Activated CD8-positive, alpha-beta T cell treated with anti-CD3 and anti-CD28 coated beads for 36 hours (primary cell): ENCODE measurements at regions not wholly inside any gene's neighbourhood (a gene's known extent, or its start where the extent isn't known, plus 50 kb on each side); places are given as distances from the start of the nearest gene placed in this dataset.

Experiments used
- ATAC-seq: fragments of 200-7000 bp; cut with Tn5 transposase; one replicate; pipeline ENCODE4 v1.10.0; 2021; ENCODE audit warnings: mild to moderate bottlenecking, moderate library complexity
- CTCF ChIA-PET: fragments of 350-600 bp; sonication (Branson Sonifier 250); formaldehyde crosslinking; loops from one replicate; lab custom pipeline; 2021; ENCODE audit warnings: antibody characterized with exemption; lab: Charles Lee
- POLR2A ChIA-PET: fragments of 350-600 bp; sonication (Branson Sonifier 250); formaldehyde crosslinking; loops from one replicate; lab custom pipeline; 2021; ENCODE audit warnings: antibody characterized with exemption; lab: Charles Lee
- DNase-seq: peaks from one replicate; pipeline ENCODE4 v3.0.0-alpha.2; 2020
- H3K27ac Mint-ChIP-seq: one replicate; pipeline ENCODE4 v1.8.0; 2021; ENCODE audit warnings: mild to moderate bottlenecking, mixed read lengths
- H3K27me3 Mint-ChIP-seq: one replicate; pipeline ENCODE4 v1.8.0; 2021; ENCODE audit warnings: mixed read lengths
- H3K36me3 Mint-ChIP-seq: one replicate; pipeline ENCODE4 v1.8.0; 2021; ENCODE audit warnings: low read depth, mixed read lengths
- H3K4me1 Mint-ChIP-seq: one replicate; pipeline ENCODE4 v1.8.0; 2021; ENCODE audit warnings: low read depth, mixed read lengths
- H3K4me3 Mint-ChIP-seq: one replicate; pipeline ENCODE4 v1.8.0; 2021; ENCODE audit warnings: mild to moderate bottlenecking, moderate library complexity, mixed read lengths
- H3K9me3 Mint-ChIP-seq: one replicate; pipeline ENCODE4 v1.8.0; 2021; ENCODE audit warnings: mixed read lengths
- intact Hi-C: fragments of 100-400 bp; cut with micrococcal nuclease; formaldehyde crosslinking; loops from one replicate; pipeline ENCODE4 v1.10.0; 2022
- TF ChIP-seq, protein P1 (sequence below): fragments of 200-600 bp; IDR thresholded peaks from one replicate; pipeline ENCODE4 v1.8.0; 2022; ENCODE audit warnings: antibody characterized with exemption, mild to moderate bottlenecking

GRCh38 chr12:111174961-111175345, 193.9 kb downstream of the PHETA1 start:
- no peak overlapping the region for H3K27ac Mint-ChIP-seq
- ChIA-PET CTCF (no interaction called here), POLR2A (no interaction called here)
- no peak overlapping the region for H3K4me3 Mint-ChIP-seq
- no peaks in the 10 kb centered on the region for H3K9me3 Mint-ChIP-seq
- DNase-seq = no peak
- intact Hi-C loops = no loop called here
- no peaks in the 10 kb centered on the region for H3K36me3 Mint-ChIP-seq
- H3K4me1 Mint-ChIP-seq = no peaks in the 10 kb centered on the region
- peaks cover 13% of the 10 kb centered on the region for H3K27me3 Mint-ChIP-seq
- no peak for ATAC-seq
- TF ChIP-seq, protein P1, sequence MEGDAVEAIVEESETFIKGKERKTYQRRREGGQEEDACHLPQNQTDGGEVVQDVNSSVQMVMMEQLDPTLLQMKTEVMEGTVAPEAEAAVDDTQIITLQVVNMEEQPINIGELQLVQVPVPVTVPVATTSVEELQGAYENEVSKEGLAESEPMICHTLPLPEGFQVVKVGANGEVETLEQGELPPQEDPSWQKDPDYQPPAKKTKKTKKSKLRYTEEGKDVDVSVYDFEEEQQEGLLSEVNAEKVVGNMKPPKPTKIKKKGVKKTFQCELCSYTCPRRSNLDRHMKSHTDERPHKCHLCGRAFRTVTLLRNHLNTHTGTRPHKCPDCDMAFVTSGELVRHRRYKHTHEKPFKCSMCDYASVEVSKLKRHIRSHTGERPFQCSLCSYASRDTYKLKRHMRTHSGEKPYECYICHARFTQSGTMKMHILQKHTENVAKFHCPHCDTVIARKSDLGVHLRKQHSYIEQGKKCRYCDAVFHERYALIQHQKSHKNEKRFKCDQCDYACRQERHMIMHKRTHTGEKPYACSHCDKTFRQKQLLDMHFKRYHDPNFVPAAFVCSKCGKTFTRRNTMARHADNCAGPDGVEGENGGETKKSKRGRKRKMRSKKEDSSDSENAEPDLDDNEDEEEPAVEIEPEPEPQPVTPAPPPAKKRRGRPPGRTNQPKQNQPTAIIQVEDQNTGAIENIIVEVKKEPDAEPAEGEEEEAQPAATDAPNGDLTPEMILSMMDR = no peak

GRCh38 chr12:111174251-111174960, 194.5 kb downstream of the PHETA1 start:
- Mint-ChIP-seq H3K4me3 (no peak overlapping the region), H3K27me3 (peaks cover 9% of the 10 kb centered on the region), H3K4me1 (no peaks in the 10 kb centered on the region), H3K36me3 (no peaks in the 10 kb centered on the region), H3K27ac (no peak overlapping the region), H3K9me3 (no peaks in the 10 kb centered on the region)
- ATAC-seq (no peak), DNase-seq (peak; percentile 5)
- POLR2A ChIA-PET = no interaction called here
- intact Hi-C loops = no loop called here
- TF ChIP-seq, protein P1 = no peak
- CTCF ChIA-PET = no interaction called here

DNA sequence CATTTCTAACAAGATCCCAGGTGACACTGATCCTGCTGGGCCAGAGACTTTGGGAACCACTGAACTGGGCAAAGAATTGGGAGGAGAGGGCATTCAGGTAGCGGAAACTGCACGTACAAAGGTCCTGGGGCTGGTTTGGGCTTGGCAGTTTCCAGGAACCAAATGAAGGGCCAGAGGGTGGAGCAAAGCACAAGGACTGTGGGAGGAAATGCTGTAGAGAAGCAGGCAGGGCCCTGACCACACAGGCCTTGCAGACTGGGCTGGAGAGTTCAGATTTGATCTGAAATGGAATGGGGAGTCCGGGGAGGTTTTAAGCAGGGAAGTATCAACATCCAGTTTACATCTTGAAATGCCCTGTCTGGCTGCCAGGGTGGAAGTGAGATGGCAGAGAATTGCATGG, 195.1 kb downstream of the PHETA1 start:
- TF ChIP-seq, protein P1 = no peak
- ATAC-seq (no peak), DNase-seq (no peak)
- Mint-ChIP-seq H3K36me3 (no peaks in the 10 kb centered on the region), H3K4me3 (no peak overlapping the region), H3K4me1 (no peaks in the 10 kb centered on the region), H3K27ac (no peak overlapping the region), H3K9me3 (no peaks in the 10 kb centered on the region), H3K27me3 (peaks cover 6% of the 10 kb centered on the region)
- intact Hi-C loops = no loop called here
- ChIA-PET CTCF (no interaction called here), POLR2A (no interaction called here)

- no peaks in the 10 kb centered on the region for H3K4me1 Mint-ChIP-seq
- no peak for ATAC-seq
- CTCF ChIA-PET = interaction anchor here (1.0 kb wide), 1 partner anchor 237 kb away, joined by 3 read pairs; no protein-coding TSS in a partner anchor
- no peaks in the 10 kb centered on the region for H3K36me3 Mint-ChIP-seq
- peaks cover 3% of the 10 kb centered on the region for H3K27me3 Mint-ChIP-seq
- no peak for DNase-seq
- H3K27ac Mint-ChIP-seq = no peak overlapping the region
- no peak overlapping the region for H3K4me3 Mint-ChIP-seq
- H3K9me3 Mint-ChIP-seq = no peaks in the 10 kb centered on the region
- POLR2A ChIA-PET = no interaction called here
- intact Hi-C loops = no loop called here
- TF ChIP-seq, protein P1 = no peak
Measured at GRCh38 chr12:111173391-111173790, 195.5 kb downstream of the PHETA1 start.

DNA sequence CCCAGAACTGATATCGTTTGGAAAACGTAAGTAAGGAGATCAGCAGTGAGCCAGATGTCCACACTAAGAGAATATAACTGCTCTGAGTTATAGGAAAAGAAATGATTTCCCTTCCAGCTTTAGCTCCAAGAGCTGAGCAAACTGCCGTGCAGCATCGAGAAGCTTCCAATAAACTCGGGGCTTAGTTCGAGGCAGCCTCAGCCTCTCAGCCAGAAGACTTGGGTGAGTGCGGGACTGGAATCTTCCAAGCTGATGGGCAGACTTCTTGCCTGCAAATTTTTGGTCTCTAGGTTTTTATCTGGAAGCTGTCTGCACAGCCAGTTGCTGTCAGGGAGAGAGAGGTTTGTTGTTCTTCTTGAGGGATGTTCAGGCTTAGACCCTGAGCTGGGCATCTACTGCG, 196.1 kb downstream of the PHETA1 start:
- TF ChIP-seq, protein P1 = no peak
- no peak for DNase-seq
- no peak for ATAC-seq
- Mint-ChIP-seq H3K9me3 (no peaks in the 10 kb centered on the region), H3K4me3 (no peak overlapping the region), H3K27ac (no peak overlapping the region), H3K27me3 (peaks cover 3% of the 10 kb centered on the region), H3K4me1 (no peaks in the 10 kb centered on the region), H3K36me3 (no peaks in the 10 kb centered on the region)
- POLR2A ChIA-PET = no interaction called here
- intact Hi-C loops = no loop called here
- CTCF ChIA-PET = interaction anchor here (1.0 kb wide), 1 partner anchor 236 kb away, joined by 3 read pairs; no protein-coding TSS in a partner anchor
